Transverse colon (tissue), 4 donors: ENCODE measurements at regions not wholly inside any gene's neighbourhood (a gene's known extent, or its start where the extent isn't known, plus 50 kb on each side); places are given as distances from the start of the nearest gene placed in this dataset.

Experiments used
- EP300 ChIP-seq: sonication (generic); formaldehyde crosslinking; IDR thresholded peaks from one replicate; pipeline ENCODE4 v1.6.1; 2017; ENCODE audit warnings: antibody characterized with exemption, low read depth
- POLR2A ChIP-seq: fragments of 450-650 bp; IDR thresholded peaks from one replicate; pipeline ENCODE4 v1.6.1; 2016; ENCODE audit warnings: antibody characterized with exemption, mild to moderate bottlenecking, moderate library complexity
- POLR2AphosphoS5 ChIP-seq, 3 donors: sonication (generic); formaldehyde crosslinking; IDR thresholded peaks; one replicate each; pipeline ENCODE4 v1.6.1; 2016; ENCODE audit warnings: antibody characterized with exemption in 3 of 3
- TF ChIP-seq, protein P1 (sequence below), 5 experiments: fragments of 200-600 bp in 3 of 5; fragments of 450-650 bp in 2 of 5; sonication (generic) in 3 of 5; IDR thresholded peaks; 1 replicate in 2 of 5; 2 replicates in 3 of 5; pipeline ENCODE4 v1.5.1; 2016 to 2017; ENCODE audit warnings: antibody characterized with exemption in 5 of 5, inconsistent platforms in 3 of 5, mild to moderate bottlenecking in 2 of 5, moderate library complexity in 1 of 5

DNA sequence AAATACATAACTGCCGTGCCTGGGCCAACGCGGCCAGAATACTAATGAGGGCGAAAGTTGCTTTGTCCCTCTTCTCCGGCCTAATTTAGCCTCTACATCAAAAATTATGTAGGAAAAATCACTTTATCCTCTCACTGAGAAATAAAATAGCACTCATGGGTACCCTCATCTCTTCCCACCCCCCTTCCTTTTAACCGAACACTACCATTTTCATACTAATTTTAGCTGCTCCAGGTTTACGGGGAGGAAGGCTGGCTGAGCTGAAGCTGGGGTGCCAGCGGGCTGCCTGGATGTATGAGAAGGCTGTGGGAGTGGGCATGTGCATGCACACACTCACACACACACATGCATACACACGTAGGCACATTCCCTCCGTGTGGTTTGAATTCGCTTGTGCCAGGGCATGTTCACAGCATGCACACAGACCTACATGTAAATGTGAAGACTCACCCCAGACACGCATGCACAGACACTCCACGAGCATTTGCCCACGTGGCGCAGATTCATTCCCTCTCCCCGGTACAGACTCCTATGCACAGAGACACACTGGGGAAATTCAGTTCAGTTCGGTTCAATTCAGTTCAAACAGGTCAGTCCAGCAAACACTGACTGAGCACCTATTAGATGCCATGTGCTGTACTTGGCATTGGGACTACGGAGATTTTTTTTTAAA, 145.1 kb downstream of the MRM1 start:
- TF ChIP-seq, protein P1, sequence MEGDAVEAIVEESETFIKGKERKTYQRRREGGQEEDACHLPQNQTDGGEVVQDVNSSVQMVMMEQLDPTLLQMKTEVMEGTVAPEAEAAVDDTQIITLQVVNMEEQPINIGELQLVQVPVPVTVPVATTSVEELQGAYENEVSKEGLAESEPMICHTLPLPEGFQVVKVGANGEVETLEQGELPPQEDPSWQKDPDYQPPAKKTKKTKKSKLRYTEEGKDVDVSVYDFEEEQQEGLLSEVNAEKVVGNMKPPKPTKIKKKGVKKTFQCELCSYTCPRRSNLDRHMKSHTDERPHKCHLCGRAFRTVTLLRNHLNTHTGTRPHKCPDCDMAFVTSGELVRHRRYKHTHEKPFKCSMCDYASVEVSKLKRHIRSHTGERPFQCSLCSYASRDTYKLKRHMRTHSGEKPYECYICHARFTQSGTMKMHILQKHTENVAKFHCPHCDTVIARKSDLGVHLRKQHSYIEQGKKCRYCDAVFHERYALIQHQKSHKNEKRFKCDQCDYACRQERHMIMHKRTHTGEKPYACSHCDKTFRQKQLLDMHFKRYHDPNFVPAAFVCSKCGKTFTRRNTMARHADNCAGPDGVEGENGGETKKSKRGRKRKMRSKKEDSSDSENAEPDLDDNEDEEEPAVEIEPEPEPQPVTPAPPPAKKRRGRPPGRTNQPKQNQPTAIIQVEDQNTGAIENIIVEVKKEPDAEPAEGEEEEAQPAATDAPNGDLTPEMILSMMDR (IDR thresholded peaks at IDR 0.05): no peak
- TF ChIP-seq EP300 (no peak), POLR2AphosphoS5 (IDR thresholded peaks at IDR 0.05) (no peak), POLR2A (no peak)
